GM12878 (cell line): ENCODE measurements at regions not wholly inside any gene's neighbourhood (a gene's known extent, or its start where the extent isn't known, plus 50 kb on each side); places are given as distances from the start of the nearest gene placed in this dataset.

Source experiments
- ATAC-seq: fragments of 200-7000 bp; cut with Tn5 transposase; 3 replicates; pipeline ENCODE4 v1.9.1; 2020; ENCODE audit warnings: mild to moderate bottlenecking, moderate library complexity
- BruUV-seq: library from RNA; stranded (reverse); fragments of 400-500 nt; replicated peaks from 2 replicates; lab custom pipeline; 2021; lab: Mats Ljungman, UMichigan
- CTCF ChIA-PET: fragments of 300-600 bp; sonication (Branson Sonifier 250); formaldehyde crosslinking; extraction: SDS; loops from one replicate; lab custom pipeline; 2021; ENCODE audit warnings: inconsistent platforms; lab: Yijun Ruan, JAX
- POLR2A ChIA-PET: fragments of 350-600 bp; formaldehyde crosslinking; extraction: SDS; loops from one replicate; lab custom pipeline; 2021; ENCODE audit warnings: inconsistent platforms; lab: Charles Lee
- RAD21 ChIA-PET: fragments of 300-600 bp; sonication (Branson Sonifier 250); formaldehyde crosslinking; loops from one replicate; lab custom pipeline; 2023; ENCODE audit warnings: antibody characterized with exemption; ENCODE audit not compliant: unreplicated experiment; lab: Charles Lee
- SMC1A ChIA-PET: fragments of 300-600 bp; sonication (Branson Sonifier 250); formaldehyde crosslinking; loops from one replicate; lab custom pipeline; 2023; ENCODE audit not compliant: unreplicated experiment, uncharacterized antibody; lab: Charles Lee
- DNase-seq: peaks from one replicate; pipeline ENCODE4 v3.0.0-alpha.2; 2011; ENCODE audit warnings: low read depth, low spot score
- FAIRE-seq: peaks from 3 replicates; lab custom pipeline; 2011; peaks lifted over from hg19 to GRCh38; lab: Jason Lieb, UNC
- H2AFZ ChIP-seq: 2 replicates; pipeline ENCODE4 v1.6.0; 2011; ENCODE audit warnings: low read depth, low read length, control low read depth; ENCODE audit not compliant: control insufficient read depth
- H3K27ac ChIP-seq: 2 replicates; pipeline ENCODE4 v1.5.1; 2011; ENCODE audit warnings: control low read depth; ENCODE audit not compliant: control insufficient read depth, insufficient read depth
- H3K27me3 ChIP-seq, 2 experiments: replicated peaks in 1 of 2; 2 replicates each; pipeline versions ENCODE4 v1.6.0 to v1.6.1; 2011; ENCODE audit warnings: low read length in 1 of 2; ENCODE audit not compliant: control insufficient read depth in 2 of 2, insufficient read depth in 2 of 2
- H3K36me3 ChIP-seq, 2 experiments: 2 replicates each; pipeline ENCODE4 v1.5.1; 2011; ENCODE audit warnings: low read length in 1 of 2; ENCODE audit not compliant: control insufficient read depth in 2 of 2, insufficient read depth in 2 of 2
- H3K4me1 ChIP-seq: 2 replicates; pipeline ENCODE4 v1.6.1; 2011; ENCODE audit warnings: mild to moderate bottlenecking, low read length, moderate library complexity, mixed read lengths; ENCODE audit not compliant: control insufficient read depth, insufficient read depth
- H3K4me2 ChIP-seq: 2 replicates; pipeline ENCODE4 v1.6.0; 2011; ENCODE audit warnings: control low read depth; ENCODE audit not compliant: control insufficient read depth, insufficient read depth
- H3K4me3 ChIP-seq: fragments of 200-600 bp; sonication (generic); 2 replicates; pipeline ENCODE4 v1.5.1; 2016
- H3K79me2 ChIP-seq: 2 replicates; pipeline ENCODE4 v1.6.0; 2011; ENCODE audit warnings: low read length; ENCODE audit not compliant: control insufficient read depth, insufficient read depth
- H3K9ac ChIP-seq: 2 replicates; pipeline ENCODE4 v1.8.0; 2011; ENCODE audit warnings: low read length, control low read depth, mixed read lengths; ENCODE audit not compliant: control insufficient read depth, insufficient read depth
- H3K9me3 ChIP-seq: replicated peaks from 3 replicates; pipeline ENCODE4 v1.5.1; 2011; ENCODE audit warnings: mild to moderate bottlenecking, low read length; ENCODE audit not compliant: control insufficient read depth, insufficient read depth
- H4K20me1 ChIP-seq: 2 replicates; pipeline ENCODE4 v1.6.0; 2011; ENCODE audit not compliant: control insufficient read depth, insufficient read depth
- CBX3 ChIP-seq: fragments of 200-600 bp; sonication (generic); IDR thresholded peaks from 2 replicates; pipeline ENCODE4 v1.6.1; 2016; ENCODE audit warnings: low read depth, borderline replicate concordance
- HDAC2 ChIP-seq: fragments of 200-600 bp; sonication (generic); IDR thresholded peaks from 2 replicates; pipeline ENCODE4 v1.6.1; 2017
- KAT2A ChIP-seq: conservative IDR thresholded peaks from 2 replicates; pipeline ENCODE4 v1.6.1; 2011; ENCODE audit warnings: low read depth, low read length; ENCODE audit not compliant: control insufficient read depth
- KLF5 ChIP-seq: fragments of 450-650 bp; IDR thresholded peaks from 2 replicates; pipeline ENCODE4 v1.6.1; 2014; ENCODE audit warnings: mild to moderate bottlenecking; ENCODE audit not compliant: partially characterized antibody
- MTA2 ChIP-seq: fragments of 450-650 bp; IDR thresholded peaks from 2 replicates; pipeline ENCODE4 v1.6.1; 2016; ENCODE audit warnings: low read depth, mild to moderate bottlenecking, moderate library complexity
- MTA3 ChIP-seq: IDR thresholded peaks from 2 replicates; pipeline ENCODE4 v1.6.1; 2012; ENCODE audit warnings: low read length, inconsistent platforms, borderline replicate concordance
- MXI1 ChIP-seq: fragments of 150-350 bp; IDR thresholded peaks from 2 replicates; pipeline ENCODE4 v1.6.1; 2011; ENCODE audit warnings: low read depth, mild to moderate bottlenecking, inconsistent platforms, low read length, improper control_type of control experiment
- MYB ChIP-seq: fragments of 150-350 bp; IDR thresholded peaks from 2 replicates; pipeline ENCODE4 v1.6.1; 2014; ENCODE audit warnings: mild to moderate bottlenecking, low read depth, low read length, borderline replicate concordance
- NFYA ChIP-seq: IDR thresholded peaks from 2 replicates; pipeline ENCODE4 v1.6.1; 2011; ENCODE audit warnings: low read depth, mild to moderate bottlenecking, low read length, improper control_type of control experiment, borderline replicate concordance
- POLR2AphosphoS5 ChIP-seq: IDR thresholded peaks from 2 replicates; pipeline ENCODE4 v1.6.1; 2011; ENCODE audit warnings: mild to moderate bottlenecking, low read length, inconsistent platforms
- SMC3 ChIP-seq: IDR thresholded peaks from 2 replicates; pipeline ENCODE4 v1.6.1; 2011; ENCODE audit warnings: low read length, improper control_type of control experiment, borderline replicate concordance
- SPI1 ChIP-seq: IDR thresholded peaks from 2 replicates; pipeline ENCODE4 v1.6.1; 2011; ENCODE audit warnings: low read depth, mild to moderate bottlenecking, low read length, moderate library complexity, borderline replicate concordance; ENCODE audit not compliant: insufficient read depth
- TCF3 ChIP-seq: IDR thresholded peaks from 2 replicates; pipeline ENCODE4 v1.6.1; 2012; ENCODE audit warnings: low read depth, mild to moderate bottlenecking, low read length, borderline replicate concordance; ENCODE audit not compliant: insufficient read depth
- ZNF24 ChIP-seq: fragments of 450-650 bp; IDR thresholded peaks from 2 replicates; pipeline ENCODE4 v1.6.1; 2017; ENCODE audit warnings: antibody characterized with exemption, mild to moderate bottlenecking
- ZNF622 ChIP-seq: fragments of 450-650 bp; IDR thresholded peaks from 2 replicates; pipeline ENCODE4 v1.6.1; 2017; ENCODE audit warnings: mild to moderate bottlenecking, inconsistent platforms
- WGBS: methylation state at CpG from one replicate; pipeline ENCODE4 v1.1.6; 2016; ENCODE audit warnings: low lambda C conversion rate; ENCODE audit not compliant: insufficient replicate concordance, insufficient coverage; ENCODE audit errors: missing lambda C conversion rate; 5-methylcytosine and 5-hydroxymethylcytosine counted together
- in situ Hi-C: fragments of 300-500 bp; cut with MboI; formaldehyde crosslinking; loops from 9 replicates; pipeline ENCODE4 v1.14.3; 2018; ENCODE audit warnings: mixed read lengths
- intact Hi-C: fragments of 100-400 bp; cut with micrococcal nuclease; formaldehyde crosslinking; loops from one replicate; pipeline ENCODE4 v1.14.2; 2022; ENCODE audit not compliant: unreplicated experiment

- BruUV-seq, result no TSS peak
- CTCF ChIA-PET, result no interaction called here
- in situ Hi-C loops, result no loop called here
- DNase-seq, result no peak
- ATAC-seq, result no peak
- RAD21 ChIA-PET, result no interaction called here
- Histone ChIP-seq H3K36me3 (no peaks in the 10 kb centered on the region), H4K20me1 (no peaks in the 10 kb centered on the region), H3K27me3 (no peaks in the 10 kb centered on the region), H3K4me2 (no peak overlapping the region), H3K9me3 (no peaks in the 10 kb centered on the region), H2AFZ (no peak overlapping the region), H3K4me3 (no peak overlapping the region), H3K27ac (no peak overlapping the region), H3K79me2 (no peaks in the 10 kb centered on the region), H3K9ac (no peak overlapping the region), H3K4me1 (no peaks in the 10 kb centered on the region)
- no peak for FAIRE-seq
- no peak for TF ChIP-seq MXI1
- TF ChIP-seq TCF3, result no peak
- no peak for TF ChIP-seq CBX3
- no peak for TF ChIP-seq MTA3
- no peak for TF ChIP-seq KAT2A
- TF ChIP-seq POLR2AphosphoS5, result no peak
- no peak for TF ChIP-seq KLF5
- TF ChIP-seq ZNF24, result no peak
- TF ChIP-seq ZNF622, result no peak
- no peak for TF ChIP-seq MYB
- TF ChIP-seq SMC3, result no peak
- TF ChIP-seq NFYA, result no peak
- no peak for TF ChIP-seq MTA2
- no peak for TF ChIP-seq SPI1
- no peak for TF ChIP-seq HDAC2
- POLR2A ChIA-PET, result no interaction called here
- SMC1A ChIA-PET, result no interaction called here
- intact Hi-C loops, result no loop called here
- 54% methylated on average over 3 of the region's 3 CpGs for WGBS
These were observed 691.5 kb downstream of the CENPC start for GRCh38 chr4:66853845-66854244.
